Gastroesophageal sphincter (tissue), 3 donors: ENCODE measurements at regions not wholly inside any gene's neighbourhood (a gene's known extent, or its start where the extent isn't known, plus 50 kb on each side); places are given as distances from the start of the nearest gene placed in this dataset.

Source experiments
- POLR2A ChIP-seq, 2 donors: fragments of 450-650 bp; IDR thresholded peaks; one replicate each; pipeline ENCODE4 v1.6.1; 2017; ENCODE audit warnings: antibody characterized with exemption in 2 of 2, mild to moderate bottlenecking in 2 of 2, moderate library complexity in 1 of 2
- TF ChIP-seq, protein P1 (sequence below), 4 experiments: fragments of 200-600 bp in 2 of 4; fragments of 450-650 bp in 2 of 4; sonication (generic) in 1 of 4; IDR thresholded peaks; one replicate each; pipeline ENCODE4 v1.5.1; 2017 to 2019; ENCODE audit warnings: antibody characterized with exemption in 4 of 4, mild to moderate bottlenecking in 2 of 4, moderate library complexity in 2 of 4

DNA sequence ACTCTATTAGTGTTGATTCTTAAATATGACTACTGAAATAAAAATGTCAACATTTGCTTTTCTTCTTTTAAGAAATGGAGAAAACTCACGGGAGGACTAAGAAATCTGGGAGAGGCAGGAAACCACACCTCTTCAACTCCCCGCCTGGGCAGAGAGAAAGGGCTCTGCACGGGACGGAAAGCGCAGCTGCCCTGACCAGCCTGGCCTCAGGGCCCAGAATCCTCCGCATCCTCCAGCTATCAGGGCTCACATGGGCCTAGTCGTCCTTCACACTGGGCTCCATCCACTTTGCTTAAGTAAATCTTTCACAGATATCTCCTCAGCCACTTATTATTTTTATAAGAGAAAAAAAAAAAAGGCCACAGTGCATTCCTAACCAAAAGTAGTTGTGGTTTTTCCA, 215.1 kb downstream of the TBXT start:
- TF ChIP-seq, protein P1, sequence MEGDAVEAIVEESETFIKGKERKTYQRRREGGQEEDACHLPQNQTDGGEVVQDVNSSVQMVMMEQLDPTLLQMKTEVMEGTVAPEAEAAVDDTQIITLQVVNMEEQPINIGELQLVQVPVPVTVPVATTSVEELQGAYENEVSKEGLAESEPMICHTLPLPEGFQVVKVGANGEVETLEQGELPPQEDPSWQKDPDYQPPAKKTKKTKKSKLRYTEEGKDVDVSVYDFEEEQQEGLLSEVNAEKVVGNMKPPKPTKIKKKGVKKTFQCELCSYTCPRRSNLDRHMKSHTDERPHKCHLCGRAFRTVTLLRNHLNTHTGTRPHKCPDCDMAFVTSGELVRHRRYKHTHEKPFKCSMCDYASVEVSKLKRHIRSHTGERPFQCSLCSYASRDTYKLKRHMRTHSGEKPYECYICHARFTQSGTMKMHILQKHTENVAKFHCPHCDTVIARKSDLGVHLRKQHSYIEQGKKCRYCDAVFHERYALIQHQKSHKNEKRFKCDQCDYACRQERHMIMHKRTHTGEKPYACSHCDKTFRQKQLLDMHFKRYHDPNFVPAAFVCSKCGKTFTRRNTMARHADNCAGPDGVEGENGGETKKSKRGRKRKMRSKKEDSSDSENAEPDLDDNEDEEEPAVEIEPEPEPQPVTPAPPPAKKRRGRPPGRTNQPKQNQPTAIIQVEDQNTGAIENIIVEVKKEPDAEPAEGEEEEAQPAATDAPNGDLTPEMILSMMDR (IDR thresholded peaks at IDR 0.05), result no peak
- TF ChIP-seq POLR2A (IDR thresholded peaks at IDR 0.05), result no peak
